Kidney capillary endothelial cell (primary cell): ENCODE measurements at regions not wholly inside any gene's neighbourhood (a gene's known extent, or its start where the extent isn't known, plus 50 kb on each side); places are given as distances from the start of the nearest gene placed in this dataset.

ENCODE experiments used
- DNase-seq: peaks from one replicate; pipeline ENCODE4 v3.0.0-alpha.2; 2018; ENCODE audit warnings: low spot score

DNA sequence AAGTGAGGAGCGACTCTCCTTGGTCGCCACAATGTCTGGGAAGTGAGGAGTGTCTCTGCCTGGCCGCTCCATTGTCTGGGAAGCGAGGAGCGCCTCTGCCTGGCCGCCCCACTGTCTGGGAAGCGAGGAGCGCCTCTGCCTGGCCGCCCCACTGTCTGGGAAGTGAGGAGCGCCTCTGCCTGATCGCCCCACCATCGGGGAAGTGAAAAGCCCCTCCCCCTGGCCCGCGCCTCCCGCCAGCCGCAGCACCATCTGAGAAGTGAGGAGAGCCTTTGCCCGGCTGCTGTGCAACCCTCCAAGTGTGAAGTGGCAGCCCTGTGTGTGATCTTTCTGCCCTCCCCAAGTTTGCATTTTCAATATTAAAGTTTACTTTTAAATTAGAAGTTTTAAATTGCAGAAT lies 95.0 kb upstream of the PPP2R5A start:
- no peak for DNase-seq

DNA sequence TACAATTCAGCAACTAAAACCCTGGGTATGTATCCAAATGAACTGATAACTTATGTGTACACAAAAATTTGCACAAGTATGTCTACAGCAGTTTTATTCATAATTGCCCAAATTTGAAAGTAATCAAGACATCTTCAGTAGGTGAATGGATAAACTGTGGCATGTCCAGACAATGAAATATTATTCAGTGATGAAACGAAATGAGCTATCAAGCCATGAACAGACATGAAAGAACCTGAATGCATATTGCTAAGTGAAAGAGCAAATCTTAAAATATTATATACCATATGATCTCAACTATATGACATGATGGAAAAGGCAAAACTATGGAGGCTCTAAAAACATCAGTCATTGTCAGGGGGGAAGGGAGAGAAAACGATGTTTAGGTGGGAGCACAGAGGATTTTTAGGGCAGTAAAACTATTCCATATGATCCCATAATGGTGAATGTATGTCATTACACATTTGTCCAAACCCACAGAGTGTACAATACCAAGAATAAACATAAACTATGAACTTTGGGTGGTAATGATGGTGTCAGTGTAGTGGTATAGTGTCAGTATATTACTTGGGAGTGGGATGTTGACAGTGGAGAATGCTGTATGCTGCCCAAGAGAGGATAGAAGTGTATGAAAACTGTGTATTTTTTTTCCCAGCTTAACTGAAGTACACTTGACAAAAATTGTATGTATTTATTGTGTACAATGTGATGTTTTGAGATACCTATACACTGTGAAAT lies 92.8 kb upstream of the PPP2R5A start:
- DNase-seq: no peak

DNA sequence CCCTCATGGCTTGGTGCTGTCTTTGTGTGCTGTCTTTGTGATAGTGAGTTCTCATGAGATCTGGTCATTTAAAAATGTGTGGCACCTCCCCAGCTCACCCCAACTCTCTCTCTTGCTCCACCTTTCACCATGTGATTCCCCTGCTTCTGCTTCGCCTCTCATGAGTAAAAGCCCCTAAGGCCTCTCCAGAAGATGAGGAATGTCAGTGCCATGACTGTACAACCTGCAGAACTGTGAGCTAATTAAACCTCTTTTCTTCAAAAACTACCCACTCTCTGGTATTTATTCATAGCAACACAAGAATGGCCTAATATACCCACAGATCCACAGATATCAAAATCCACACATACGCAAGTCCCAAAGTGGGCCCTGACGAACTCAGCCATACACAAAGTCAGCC lies 88.9 kb upstream of the PPP2R5A start:
- DNase-seq: no peak

DNA sequence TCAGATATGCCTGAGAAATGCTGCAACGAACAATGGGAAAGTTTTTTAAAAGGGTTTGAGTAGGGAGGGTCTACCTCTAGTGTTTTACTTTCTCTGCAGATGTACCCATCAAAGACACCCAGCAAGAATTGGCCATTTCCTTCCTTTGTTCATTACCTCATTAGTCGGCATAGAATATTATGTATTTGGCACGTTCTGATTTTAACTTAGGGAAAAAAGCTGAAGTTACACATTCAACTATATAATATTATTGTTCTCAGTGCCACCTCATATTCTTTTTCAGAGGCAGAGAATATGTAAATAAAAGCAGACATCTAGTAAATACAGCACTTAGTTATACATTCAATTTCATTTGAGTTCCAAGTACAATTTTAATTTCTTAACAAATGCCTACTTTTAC lies 83.7 kb upstream of the PPP2R5A start:
- no peak for DNase-seq

DNA sequence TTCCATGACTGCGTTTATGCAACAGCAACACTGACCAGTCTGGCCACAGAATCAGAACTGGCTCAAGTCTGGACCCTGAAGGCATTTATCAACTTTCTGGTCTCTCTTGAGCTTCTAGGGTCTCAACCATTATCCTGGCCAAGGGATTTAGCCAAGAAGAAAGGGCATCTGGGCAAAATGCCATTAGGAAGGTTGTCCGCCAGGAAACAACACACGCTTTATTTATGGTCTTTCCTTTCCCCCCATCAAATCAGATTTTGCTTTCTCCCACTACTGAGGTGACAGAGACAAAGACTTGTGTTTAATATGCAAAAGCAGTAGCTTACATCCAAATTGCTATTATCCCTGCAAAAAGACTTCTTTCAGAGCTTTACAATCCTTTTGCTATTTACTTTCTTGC lies 81.6 kb upstream of the PPP2R5A start:
- no peak for DNase-seq

DNA sequence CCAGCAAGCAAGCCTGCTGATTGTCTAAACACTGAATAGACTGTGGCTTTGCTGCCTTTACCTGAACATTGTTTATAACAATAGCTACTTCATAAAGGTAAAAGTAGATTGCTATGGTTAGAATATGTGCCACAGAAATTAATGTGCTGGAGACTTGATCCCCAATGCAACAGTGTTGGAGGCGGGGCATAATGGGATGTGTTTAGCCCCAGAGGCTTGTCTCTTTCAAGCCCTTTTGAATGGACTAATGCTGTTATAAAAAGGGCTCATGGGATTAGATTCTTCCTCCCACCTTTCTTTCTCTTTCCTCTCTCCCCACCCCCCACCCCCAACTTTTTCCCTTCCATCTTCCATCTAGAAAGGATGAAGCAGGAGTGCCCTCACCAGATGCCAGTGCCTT lies 80.2 kb upstream of the PPP2R5A start:
- DNase-seq: no peak

DNA sequence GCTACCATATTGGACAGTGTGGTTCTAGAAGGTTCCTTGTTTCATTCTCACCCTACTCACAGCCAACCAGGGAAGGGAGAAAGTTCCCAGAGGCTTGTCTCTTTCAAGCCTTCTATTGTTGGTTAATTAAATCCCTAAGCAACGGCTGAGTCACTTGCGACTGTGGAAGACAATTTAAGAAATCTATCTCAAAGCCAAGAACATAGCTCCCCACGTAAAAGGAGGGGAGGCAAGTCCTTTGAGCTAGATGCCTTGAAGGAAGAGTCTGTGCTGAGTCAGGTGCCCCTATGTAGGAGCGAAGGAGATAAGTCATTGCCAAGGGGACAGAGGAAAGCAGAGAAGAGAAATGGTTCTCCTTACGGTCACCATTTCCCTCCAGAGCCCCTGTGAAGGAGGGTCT lies 79.4 kb upstream of the PPP2R5A start:
- DNase-seq: no peak

DNA sequence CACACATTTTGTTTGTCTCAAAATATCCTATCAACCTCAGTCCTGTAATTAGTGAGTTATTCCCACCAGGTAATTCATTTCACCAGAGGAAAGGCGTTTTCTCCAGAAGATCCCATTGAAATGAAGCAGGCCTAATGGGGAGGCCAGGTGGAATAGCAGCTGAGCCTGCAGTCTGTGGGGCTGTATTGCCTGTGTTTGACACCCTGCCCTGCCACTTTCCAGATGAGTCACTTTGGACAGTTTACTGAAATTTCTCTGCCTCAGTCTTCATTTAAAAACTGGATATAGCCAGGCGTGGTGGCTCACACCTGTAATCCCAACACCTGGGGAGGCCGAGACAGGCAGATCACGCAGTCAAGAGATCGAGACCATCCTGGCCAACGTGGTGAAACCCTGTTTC lies 78.1 kb upstream of the PPP2R5A start:
- DNase-seq: no peak

DNA sequence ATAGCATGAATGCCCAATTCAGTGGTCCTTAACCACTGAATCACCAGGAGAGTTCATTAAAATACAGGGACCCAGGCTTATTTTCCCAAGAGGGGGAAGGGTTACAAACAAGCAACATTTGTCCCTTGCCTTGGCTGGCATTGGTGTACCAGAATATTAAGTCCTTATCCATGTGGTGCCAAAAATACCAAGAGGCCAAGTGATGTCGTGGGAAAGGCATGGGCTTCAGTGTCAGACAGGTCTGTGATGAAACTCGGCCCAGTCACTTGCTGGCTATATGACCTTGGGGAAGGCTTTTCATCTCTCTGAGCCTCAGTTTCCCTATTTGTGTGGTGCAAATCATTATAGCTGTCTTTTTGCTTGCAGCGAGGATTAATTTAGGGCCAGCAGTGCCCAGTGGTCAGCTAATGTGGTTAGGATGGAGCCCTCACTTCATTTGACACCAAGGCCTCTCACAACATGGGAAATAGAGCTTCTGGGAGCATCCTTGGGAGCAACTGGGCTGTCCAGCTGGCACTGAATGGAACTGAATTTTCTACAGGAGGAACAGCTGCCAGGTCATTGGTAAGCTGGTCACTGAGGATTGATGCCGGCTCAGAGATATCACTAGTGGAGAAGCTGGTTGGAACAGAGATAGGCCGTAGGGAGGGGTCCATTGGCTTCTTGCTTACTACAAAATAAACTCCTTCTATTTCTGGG lies 77.2 kb upstream of the PPP2R5A start:
- no peak for DNase-seq

DNA sequence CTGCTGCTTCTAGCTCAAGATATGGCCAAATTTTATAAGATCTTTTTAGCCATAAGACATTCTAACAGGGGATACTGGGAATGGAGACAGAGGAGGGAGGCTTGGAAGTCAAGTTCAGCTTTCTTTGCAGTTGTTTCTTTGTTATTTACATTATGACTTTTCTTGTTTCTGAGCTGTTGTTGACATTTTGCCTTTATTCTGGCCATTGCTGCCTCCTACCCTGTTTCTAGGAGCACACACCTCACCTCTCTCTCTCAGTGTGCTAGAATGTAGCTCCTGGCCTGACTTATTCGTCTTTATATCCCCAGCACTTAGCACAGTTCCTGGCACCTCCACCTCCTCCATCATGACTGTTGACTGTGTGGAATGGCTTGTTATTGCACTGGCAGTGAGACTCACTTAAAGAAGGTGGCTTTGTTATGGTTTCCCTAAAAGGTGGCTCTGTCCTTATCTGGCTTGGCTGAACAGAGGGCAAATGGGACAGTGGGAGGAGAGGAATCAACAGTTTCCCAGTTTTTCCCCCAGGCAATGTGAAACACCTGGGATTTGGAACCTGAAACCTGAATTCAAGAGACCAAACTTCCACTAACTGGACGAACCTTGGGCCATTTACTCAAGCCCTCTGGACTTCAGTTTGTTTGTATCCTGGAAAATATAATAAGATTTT lies 76.1 kb upstream of the PPP2R5A start:
- DNase-seq: no peak

DNA sequence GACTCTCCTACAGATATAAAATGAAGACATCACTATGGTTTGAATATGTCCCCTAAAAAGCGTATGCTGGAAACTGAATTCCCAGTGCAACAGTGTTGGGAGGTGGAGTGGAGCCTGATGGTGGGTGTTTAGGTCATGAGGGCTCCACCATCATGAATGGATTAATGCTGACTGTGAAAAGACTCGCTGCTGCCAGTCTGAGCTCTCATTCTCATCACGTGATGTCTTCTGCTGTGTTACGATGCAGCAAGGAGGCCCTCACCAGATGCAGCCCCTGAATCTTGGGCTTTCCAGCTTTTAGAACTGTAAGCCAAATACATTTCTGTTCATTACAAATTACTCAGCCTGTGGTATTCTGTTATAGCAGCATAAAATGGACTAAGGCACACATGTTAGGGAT lies 73.8 kb upstream of the PPP2R5A start:
- no peak for DNase-seq

DNA sequence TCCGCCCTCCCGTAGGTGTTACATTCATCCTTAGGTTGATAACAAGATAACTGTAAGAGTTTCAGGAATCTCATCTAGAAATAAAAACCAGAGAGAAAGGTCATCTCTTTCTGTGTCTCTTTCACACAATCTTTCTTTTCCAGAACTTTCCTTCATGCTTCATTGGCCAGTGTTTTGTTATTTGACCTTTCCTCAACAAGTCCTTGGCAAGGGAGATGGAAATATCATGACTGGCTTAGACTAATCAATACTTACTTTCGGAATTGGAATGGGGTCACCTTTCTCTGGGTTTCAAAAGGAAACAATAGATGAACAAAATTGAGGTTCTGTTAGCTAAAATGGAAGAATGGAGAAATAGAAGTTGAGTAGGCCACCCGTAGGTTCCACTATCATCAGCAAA lies 72.9 kb upstream of the PPP2R5A start:
- DNase-seq: no peak

DNA sequence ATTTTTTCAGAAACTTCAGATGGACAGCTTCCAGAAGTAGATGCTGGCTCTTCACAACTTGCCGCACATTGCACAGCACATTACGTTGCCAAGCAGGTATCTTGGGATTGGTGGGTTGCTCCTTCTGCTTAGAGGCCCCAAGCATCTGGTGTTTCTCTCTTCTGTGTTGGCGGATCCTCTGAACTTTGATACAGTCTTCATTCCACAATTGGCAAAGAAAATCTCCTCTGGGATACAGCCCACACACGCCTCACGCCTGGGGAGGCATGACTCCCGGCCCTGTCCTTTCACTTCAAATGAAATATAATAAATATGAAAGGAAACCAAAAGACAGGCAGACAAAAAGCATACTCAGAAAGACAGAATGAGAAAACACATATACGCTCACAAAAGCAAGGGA lies 72.3 kb upstream of the PPP2R5A start:
- no peak for DNase-seq

DNA sequence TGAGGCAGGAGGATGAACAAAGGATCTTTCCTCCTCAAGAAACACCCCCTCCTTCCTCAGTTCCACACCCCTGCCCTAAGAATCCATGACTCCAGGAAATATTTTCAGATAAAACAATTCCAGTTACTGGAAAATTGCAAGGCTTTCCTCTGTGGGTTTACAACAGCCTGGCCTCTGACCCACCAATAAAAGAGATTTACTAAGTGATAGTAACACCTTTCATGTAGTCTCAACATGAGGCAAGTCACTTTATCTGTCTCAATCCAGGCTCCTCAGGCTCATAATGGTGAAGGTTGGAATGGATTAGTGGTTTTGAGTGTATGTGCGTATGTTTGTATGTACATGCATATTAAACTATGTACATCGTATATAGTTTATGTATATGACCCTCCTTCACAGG lies 71.4 kb upstream of the PPP2R5A start:
- DNase-seq: no peak

DNA sequence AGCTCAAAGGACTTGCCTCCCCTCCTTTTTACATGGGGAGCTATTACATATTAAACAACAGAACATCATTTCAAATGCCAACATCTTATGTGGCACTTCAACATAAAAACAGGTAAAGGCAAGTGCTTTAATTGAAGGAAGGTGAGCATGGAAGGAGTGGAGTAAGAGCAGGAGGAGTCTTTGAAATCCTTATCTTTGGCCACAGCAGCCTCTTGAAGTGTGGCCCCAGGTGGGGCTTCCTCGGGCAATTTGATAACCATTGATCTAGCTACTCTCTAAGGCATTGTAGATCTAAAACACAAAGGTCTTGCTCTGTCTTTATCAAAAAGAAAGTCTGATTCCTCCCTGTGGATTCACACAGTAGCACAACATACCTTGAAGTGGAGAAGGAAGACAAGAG lies 70.9 kb upstream of the PPP2R5A start:
- no peak for DNase-seq

DNA sequence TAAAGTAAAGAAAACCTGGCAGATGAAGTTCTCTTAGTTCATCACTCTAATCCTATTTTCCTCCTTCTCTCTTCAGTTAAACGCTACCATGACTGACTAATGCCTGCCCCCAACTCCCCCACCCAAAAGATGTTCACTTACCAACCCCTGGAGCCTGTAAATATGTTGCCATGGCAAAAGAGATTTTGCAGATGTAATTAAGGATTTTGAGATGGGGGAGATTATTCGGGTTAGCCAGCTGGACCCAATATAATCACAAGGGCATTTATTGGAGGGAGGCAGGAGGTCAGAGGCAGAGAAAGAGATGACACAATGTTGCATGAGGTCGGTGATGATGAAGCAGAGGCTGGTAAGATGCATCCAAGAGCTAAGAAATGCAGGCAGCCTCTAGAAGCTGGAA lies 69.3 kb upstream of the PPP2R5A start:
- DNase-seq: no peak

DNA sequence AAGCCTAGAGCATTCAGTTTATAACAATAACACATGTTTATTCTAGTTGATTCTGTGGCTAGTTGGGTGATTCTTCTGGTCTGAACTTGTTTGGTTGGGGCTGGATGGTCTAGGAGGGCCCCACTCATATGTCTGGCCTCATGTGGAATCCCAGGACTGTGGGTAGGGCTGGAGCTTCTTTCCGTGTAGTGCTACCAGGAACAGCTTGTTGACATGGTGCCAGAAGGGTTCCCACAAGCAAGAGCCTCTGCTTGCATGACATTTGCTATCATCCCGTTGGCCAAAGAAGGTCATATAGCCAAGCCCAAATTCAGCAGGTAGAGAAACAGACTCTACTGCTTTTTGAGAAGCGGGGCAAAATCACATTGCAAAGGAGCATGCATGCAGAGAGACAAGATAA lies 67.6 kb upstream of the PPP2R5A start:
- DNase-seq: no peak

DNA sequence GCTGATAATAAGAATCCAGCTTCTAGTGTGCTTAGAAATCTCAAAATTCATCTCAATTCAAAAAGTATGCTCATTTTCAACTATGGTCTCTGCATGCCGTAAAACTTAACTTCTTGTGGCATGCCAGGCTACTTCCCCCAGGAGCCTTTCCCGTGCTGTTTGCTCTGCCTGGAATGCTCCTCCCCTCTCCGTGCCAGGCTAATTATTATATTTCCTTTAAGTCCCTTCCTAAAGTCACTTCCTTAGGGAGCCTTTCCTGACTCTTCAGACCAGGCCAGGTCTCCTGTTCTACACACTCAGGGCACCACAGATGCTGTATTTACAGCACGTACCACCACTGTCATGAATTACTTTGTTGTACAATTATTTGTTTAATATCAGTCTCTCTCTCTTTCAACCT lies 67.1 kb upstream of the PPP2R5A start:
- DNase-seq: peak; percentile 29

DNA sequence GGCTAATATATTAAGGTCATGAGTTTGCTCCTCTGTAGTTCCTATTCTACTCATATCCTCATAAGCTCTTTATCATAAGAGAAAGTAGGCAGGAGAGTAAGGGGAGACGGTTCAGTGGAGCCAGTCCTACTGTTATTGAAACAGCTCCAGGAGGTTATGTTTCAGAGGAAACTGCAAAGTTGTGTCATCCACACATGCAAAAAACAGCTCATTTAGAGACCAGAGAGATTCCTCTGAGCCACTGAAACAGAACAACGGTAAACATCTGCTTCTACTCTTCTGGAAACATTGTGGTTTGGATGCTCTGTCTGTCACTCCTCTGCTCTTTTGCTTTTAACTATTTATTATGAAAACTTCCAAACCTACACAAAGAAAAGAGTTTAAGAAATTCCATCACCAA lies 66.3 kb upstream of the PPP2R5A start:
- DNase-seq: peak; percentile 26

DNA sequence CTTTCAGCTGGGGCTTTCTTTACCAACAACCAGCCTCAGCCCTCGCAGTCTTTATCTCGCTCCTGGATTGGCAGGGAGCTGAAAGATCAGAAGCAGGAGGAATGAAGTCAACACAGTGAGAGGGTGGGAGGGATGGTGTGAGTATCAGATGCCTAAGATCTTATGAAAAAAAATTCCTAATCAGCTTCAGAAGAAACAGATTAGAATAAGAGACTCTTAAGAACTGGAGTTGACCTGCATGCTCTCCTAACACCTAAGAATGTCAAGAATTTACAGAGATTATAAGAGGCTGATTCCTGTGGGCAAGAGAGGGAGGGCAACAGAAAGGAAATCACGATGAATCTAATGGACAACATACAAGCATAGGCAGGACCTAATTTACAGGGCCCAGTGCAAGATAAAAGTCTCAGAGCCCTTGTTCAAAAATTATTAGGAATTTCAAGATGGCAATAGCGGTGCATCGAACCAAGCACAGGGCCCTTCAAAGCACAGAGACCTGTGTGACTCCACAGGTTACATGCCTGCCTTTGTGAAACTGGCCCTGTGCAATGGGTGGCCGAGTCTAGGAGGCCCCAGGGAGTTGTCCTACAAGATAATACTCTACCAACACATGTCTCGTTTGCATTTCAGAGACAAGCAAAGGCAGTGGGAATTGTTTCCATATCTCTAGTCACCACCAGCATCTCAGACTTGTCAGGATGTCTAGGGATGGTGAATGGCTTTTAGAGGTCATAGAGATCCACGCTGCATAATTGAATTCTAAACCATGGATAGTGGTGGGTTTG lies 65.3 kb upstream of the PPP2R5A start:
- DNase-seq: no peak

DNA sequence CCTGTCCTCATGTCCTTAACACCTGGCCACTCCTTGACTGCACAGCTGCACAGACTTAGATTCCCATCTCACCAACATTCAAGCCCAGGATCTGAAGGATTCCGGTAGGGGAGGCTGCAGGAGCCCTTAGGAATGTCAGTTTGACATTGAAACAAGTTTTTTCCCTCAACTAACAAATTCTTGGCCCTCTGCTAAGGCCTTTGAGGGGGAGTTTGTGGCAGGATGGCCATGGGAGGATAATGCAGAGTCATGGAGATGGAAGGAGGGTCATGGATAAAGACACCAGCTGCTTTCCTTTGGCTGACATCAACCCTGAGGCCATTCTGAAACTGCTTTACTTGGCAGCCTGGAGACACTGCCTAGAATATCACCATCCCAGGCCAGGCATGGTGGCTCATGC lies 63.4 kb upstream of the PPP2R5A start:
- no peak for DNase-seq

DNA sequence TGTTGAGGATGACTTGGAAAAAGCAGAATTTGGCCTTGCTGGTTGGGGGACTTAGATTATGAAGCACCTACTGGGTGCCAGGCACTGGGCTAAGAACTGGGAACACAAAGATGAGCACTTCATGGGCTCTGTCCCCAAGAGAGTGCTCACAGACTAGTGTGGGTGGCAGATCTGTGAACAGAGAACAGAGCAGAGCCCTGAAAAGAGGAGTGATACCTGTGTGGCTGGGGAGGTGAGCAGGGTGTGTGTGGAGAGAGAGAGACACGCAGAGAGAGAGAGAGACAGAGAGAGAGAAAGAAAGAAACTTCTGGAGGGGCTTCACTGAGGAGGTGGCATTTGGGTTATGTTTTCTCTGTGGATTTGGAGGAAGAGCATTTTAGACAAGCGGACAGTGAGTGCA lies 61.1 kb upstream of the PPP2R5A start:
- no peak for DNase-seq

DNA sequence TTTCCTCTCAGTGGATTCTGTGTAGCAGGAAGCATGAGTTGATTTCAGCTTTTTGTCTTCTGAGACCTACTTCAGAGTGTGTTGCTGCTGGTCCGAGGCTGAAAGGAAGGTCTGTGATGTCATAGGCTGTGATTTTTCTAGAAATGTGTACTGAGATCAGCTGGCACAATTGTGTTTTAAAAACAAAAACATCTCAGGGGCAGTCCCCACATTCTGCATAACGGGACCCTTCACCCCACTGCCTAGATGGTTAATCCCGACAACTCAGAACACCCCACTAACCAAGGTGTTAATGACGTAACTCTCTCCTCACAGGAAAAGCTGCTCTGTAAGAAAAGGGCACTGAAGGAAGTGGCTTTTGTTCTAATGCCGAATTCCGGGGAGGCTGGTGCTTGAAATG lies 59.8 kb upstream of the PPP2R5A start:
- no peak for DNase-seq
